Mesodermal cell (in vitro differentiated cells): ENCODE measurements at regions not wholly inside any gene's neighbourhood (a gene's known extent, or its start where the extent isn't known, plus 50 kb on each side); places are given as distances from the start of the nearest gene placed in this dataset.
"Not testable (repeated sequence)": the region's sequence is repeated elsewhere in the genome, so short reads cannot be mapped to it uniquely, and the experiment has no call there.

Experiments used
- H3K27ac ChIP-seq: 2 replicates; pipeline ENCODE4 v1.7.0; 2013; ENCODE audit warnings: mild to moderate bottlenecking, low read depth, low read length, moderate library complexity; ENCODE audit not compliant: severe bottlenecking
- H3K36me3 ChIP-seq: 2 replicates; pipeline ENCODE4 v1.7.1; 2013; ENCODE audit warnings: mild to moderate bottlenecking, low read length, moderate library complexity; ENCODE audit not compliant: control insufficient read depth, insufficient read depth
- H3K4me1 ChIP-seq: one replicate; pipeline ENCODE4 v1.7.1; 2013; ENCODE audit warnings: mild to moderate bottlenecking, low read length; ENCODE audit not compliant: insufficient read depth, control insufficient read depth, poor library complexity, severe bottlenecking
- H3K4me3 ChIP-seq: 2 replicates; pipeline ENCODE4 v1.7.0; 2013; ENCODE audit warnings: low read length, control low read depth, mild to moderate bottlenecking; ENCODE audit not compliant: insufficient read depth, poor library complexity, severe bottlenecking; ENCODE audit errors: extremely low read depth
- H3K9me3 ChIP-seq: 2 replicates; pipeline ENCODE4 v1.7.1; 2013; ENCODE audit warnings: mild to moderate bottlenecking, low read length, moderate library complexity; ENCODE audit not compliant: control insufficient read depth
- WGBS, 2 experiments: methylation state at CpG; one replicate each; pipeline ENCODE4 v1.1.5; 2013; ENCODE audit warnings: missing lambda C conversion rate in 2 of 2; ENCODE audit not compliant: insufficient coverage in 2 of 2; 5-methylcytosine and 5-hydroxymethylcytosine counted together

DNA sequence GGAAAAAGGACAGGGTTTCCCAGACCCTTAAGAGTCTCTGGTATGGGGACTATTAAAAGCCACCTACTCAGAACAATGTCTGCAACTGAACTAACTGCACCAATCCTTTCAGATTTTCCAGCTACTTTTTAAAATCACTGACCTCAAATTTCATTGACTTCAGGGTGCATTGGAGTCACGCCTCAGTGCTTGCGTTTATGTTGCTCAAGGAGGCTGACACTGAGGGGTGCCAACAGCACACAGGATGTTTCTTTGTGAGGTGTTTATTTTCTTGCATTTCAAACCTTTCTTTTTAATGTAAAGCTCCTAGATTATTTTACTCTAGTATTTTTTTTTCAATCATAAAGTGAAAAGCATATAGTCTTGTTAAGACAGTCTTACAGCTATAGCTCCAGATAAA, 402.0 kb upstream of the SLC35B3 start:
- H3K9me3 ChIP-seq, result no peaks in the 10 kb centered on the region
- peaks cover 3% of the 10 kb centered on the region for H3K4me1 ChIP-seq
- WGBS, 2 experiments, result no CpG with 5 or more reads among the region's 2 CpGs

DNA sequence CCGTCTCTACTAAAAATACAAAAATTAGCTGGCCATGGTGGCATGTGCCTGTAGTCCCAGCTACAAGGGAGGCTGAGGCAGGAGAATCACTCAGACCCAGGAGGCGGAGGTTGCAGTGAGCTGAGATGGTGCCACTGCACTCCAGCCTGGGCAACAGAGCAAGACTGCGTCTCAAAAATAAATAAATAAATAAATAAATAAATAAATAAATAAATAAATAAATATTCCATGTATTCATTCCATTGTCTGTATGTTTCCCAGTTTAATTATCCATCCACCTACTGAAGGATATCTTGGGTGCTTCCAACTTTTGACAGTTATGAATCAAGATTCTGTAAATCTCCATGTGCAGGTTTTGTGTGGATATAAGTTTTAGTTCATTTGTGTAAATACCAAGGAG, 397.4 kb upstream of the SLC35B3 start:
- H3K4me1 ChIP-seq, H3K27ac ChIP-seq, H3K9me3 ChIP-seq, H3K36me3 ChIP-seq, H3K4me3 ChIP-seq: not testable (repeated sequence)
- no CpG with 5 or more reads among the region's 3 CpGs for WGBS, 2 experiments

More for the DNA sequence above, 402.0 kb upstream of the SLC35B3 start:
- Histone ChIP-seq H3K36me3 (no peaks in the 10 kb centered on the region), H3K27ac (no peak overlapping the region), H3K4me3 (no peak overlapping the region)

DNA sequence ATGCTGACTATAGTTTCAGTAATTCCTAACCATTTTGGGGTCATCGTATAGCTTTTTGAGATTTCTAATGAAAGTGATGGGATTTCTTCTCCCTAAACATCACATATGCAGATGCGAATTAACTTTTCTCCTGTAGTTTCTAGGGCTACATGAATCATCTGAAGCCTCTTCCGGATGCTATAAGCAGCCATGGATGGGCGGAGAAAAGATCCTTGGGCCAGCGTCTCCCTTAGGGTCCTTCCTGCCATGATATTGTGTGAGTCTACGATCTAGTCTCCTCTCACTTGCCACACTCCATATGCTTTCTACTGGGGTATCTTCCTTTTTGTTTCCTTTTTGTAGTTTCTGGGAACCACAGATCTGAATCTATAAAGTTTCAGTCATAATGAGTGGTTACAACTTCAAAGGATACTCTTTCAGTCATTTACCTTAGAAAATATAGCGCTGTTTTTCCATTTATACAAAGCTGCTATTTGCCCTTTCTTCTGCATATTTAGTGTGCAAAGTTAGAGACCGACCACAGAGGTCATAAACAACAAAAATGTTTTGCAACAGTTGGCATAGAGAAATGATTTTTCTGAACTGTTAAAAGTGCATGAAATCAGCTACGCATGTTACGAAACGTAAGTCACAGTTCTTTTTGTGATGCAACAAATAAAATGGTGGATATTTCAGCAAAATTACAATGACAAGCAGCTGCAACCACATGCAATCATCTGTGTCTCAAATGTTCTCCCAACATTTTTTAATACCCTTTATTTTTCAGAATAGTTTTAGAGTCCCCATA, 396.2 kb upstream of the SLC35B3 start:
- WGBS, 2 experiments, result 90 to 100% methylated on average over 6 to 10 of the region's 11 CpGs
- Histone ChIP-seq H3K27ac (no peak overlapping the region), H3K4me3 (no peak overlapping the region), H3K4me1 (no peaks in the 10 kb centered on the region), H3K9me3 (peaks cover 4% of the 10 kb centered on the region), H3K36me3 (no peaks in the 10 kb centered on the region)

DNA sequence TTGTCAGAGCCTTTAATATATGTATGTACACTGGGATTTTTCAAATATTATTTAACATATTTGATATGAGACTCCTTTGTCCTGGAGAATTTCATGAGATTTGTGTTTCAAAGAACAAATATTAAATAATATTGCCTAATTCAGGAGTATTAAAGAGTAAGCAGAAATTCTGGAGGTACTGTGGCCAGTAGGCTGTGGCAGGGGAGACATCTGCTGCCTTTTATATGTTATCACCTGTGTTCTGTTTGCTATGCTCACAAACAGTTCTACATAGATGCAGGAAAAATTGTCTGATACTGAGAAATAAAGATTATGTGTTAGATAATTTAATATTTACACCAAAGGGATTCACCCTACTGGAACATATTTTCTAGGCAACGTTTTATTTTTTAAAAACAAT, 395.4 kb upstream of the SLC35B3 start:
- no CpG with 5 or more reads among the region's 1 CpG for WGBS, 2 experiments
- H3K36me3 ChIP-seq, result no peaks in the 10 kb centered on the region
- H3K27ac ChIP-seq, result no peak overlapping the region
- H3K4me1 ChIP-seq, result no peaks in the 10 kb centered on the region
- H3K9me3 ChIP-seq, result peaks cover 4% of the 10 kb centered on the region
- H3K4me3 ChIP-seq, result no peak overlapping the region

DNA sequence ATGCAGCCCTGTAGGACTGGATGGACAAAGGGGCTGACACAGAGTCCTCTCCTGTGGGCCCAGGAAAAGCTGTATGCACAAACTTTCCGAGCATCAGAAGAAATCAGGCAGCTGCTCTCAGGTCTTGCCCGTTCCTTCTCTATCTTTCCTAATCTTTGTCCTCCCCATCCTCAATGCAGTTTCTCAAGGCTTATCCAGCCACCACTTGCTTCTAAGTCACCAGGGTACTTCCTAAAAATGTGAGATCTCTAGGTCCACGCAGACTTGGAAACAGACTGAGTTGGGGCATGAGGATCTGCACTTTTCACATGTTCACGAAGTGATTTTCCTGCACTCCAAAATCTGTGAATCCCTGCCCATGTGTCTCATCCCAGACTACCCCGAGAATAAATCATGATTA, 394.5 kb upstream of the SLC35B3 start:
- H3K36me3 ChIP-seq, result no peaks in the 10 kb centered on the region
- H3K27ac ChIP-seq, result peak overlapping the region; percentile 13
- H3K9me3 ChIP-seq, result peaks cover 4% of the 10 kb centered on the region
- WGBS, 2 experiments, result 86 to 89% methylated on average over 5 of the region's 5 CpGs
- H3K4me3 ChIP-seq, result no peak overlapping the region
- H3K4me1 ChIP-seq, result no peaks in the 10 kb centered on the region

DNA sequence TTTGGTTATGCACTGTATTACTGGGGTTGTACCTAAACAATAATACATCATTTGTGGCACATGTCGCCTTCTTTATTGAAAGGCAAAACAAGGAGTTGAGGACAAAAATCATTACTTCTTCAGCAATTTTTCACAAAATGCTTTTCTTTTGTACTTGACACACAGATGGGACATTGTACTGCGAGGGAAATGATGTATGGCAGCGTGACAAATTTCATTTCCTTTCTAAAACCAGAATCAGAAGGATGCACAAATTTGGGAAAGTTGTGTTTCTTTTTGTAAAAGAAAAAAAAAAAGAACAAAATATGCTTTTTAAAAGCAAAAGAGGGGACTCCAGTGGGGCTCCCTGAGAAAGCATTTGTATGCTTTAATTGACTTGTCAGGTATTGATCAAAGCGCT, 394.0 kb upstream of the SLC35B3 start:
- Histone ChIP-seq H3K4me3 (no peak overlapping the region), H3K27ac (no peak overlapping the region), H3K36me3 (no peaks in the 10 kb centered on the region), H3K4me1 (peaks cover under 1% of the 10 kb centered on the region), H3K9me3 (peaks cover 4% of the 10 kb centered on the region)
- 88 to 93% methylated on average over 1 of the region's 4 CpGs for WGBS, 2 experiments

DNA sequence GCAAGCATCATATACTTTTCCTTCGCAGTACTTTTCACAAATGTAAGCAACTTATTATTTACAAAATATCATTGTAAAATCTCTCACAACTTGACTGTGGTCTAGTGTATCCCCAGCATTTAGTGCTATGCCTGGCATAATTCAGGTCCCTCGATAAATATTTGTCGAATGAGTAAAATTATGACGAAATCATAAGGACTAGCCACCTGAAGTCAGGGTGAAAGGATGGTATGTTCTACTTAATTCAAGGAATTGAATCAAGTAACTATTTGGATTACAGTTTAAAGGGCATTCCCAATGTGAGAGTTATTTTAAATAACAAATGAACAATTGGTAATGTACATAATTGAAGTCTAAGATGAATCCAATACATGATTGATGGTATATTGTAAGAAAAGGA, 393.0 kb upstream of the SLC35B3 start:
- Histone ChIP-seq H3K36me3 (no peaks in the 10 kb centered on the region), H3K4me3 (no peak overlapping the region), H3K27ac (no peak overlapping the region), H3K4me1 (peaks cover 5% of the 10 kb centered on the region), H3K9me3 (peaks cover 4% of the 10 kb centered on the region)
- 88 to 96% methylated on average over 4 of the region's 4 CpGs for WGBS, 2 experiments

DNA sequence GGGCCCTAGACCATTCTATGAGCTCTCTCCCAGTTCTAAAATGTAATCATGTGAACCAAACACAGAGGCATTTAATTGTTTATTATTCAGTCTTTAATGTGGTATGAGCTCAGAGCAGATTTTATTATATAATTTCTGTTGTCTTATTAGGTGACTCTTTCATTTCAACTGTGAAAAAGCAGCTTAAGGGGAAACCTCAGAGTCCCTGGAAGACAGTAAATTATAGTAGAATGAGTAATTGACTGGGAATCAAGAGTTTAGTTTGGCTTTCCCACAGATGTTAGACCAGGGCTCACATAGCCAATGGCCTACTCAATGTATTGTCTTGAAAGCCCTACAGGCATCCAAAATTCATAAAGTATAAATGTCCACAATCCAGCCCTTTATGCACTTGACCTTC, 390.4 kb upstream of the SLC35B3 start:
- Histone ChIP-seq H3K4me3 (no peak overlapping the region), H3K27ac (no peak overlapping the region), H3K4me1 (peaks cover 15% of the 10 kb centered on the region), H3K36me3 (no peaks in the 10 kb centered on the region), H3K9me3 (peaks cover 6% of the 10 kb centered on the region)

DNA sequence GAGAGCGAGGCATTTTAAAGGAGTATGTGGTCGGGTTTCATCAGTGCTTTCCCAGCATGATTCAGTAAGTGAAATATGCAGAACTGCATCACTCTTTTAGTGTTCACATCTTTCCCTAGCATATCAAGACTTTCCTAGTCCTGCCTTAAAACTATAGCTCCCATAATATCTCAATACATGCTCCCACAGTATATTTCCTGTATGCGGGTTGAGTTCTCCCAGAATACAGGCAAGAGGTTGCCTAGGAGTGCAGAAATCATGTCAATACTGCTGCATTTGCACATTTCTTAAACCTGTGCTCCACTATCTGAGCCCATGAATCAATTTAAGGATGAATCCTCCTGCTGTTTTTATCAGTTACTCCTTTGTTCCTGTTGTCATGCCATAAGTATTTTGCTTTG, 386.6 kb upstream of the SLC35B3 start:
- Histone ChIP-seq H3K36me3 (no peaks in the 10 kb centered on the region), H3K9me3 (peaks cover 6% of the 10 kb centered on the region), H3K27ac (peak overlapping the region; percentile 74), H3K4me3 (no peak overlapping the region), H3K4me1 (peaks cover 15% of the 10 kb centered on the region)
- 88% methylated on average over 1 of the region's 3 CpGs; no CpG with 5 or more reads in 1 of the 2 experiments for WGBS, 2 experiments

DNA sequence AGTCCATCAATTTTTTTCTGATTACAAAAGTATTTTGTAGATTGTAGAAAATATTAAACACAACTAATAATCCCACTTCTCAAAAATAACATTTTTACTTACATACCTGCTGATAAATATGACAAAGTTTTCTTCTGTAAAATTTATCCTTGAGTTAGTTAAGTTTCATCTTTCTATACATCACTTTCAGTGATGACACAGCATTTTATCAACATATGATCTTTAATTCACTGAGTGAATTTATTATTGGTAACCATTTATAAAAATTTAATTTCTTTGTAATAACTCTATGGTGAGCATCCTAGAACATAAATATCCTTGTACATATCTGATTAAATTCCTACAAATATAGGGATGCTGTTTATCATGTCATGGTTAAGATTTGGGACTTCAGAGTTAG, 385.0 kb upstream of the SLC35B3 start:
- peaks cover 15% of the 10 kb centered on the region for H3K4me1 ChIP-seq
- H3K27ac ChIP-seq, result no peak overlapping the region
- no peaks in the 10 kb centered on the region for H3K36me3 ChIP-seq
- no peak overlapping the region for H3K4me3 ChIP-seq
- H3K9me3 ChIP-seq, result peaks cover 6% of the 10 kb centered on the region

DNA sequence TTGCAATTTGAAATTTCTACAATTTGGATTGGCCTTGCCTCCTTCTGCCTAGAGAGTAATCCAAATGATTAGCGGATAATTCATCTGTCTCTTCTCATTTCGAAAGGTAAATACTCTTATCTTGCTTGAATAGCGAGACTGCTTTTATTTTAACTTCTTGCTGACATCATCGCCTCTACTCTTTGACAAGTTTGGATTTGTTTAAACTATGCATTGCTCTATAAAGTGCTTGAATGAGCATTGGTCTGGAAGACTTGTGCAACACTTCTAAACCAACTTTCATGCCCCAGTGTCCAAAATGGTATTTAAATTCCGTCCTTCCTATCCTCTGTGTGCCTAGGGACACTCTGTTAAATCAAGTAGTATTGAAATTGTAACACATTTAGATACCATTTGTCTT, 384.1 kb upstream of the SLC35B3 start:
- Histone ChIP-seq H3K36me3 (no peaks in the 10 kb centered on the region), H3K9me3 (peaks cover 6% of the 10 kb centered on the region), H3K27ac (no peak overlapping the region), H3K4me3 (no peak overlapping the region), H3K4me1 (peaks cover 15% of the 10 kb centered on the region)
- WGBS, 2 experiments, result 87 to 97% methylated on average over 3 of the region's 5 CpGs
